HCT116 (cell line): ENCODE measurements at regions not wholly inside any gene's neighbourhood (a gene's known extent, or its start where the extent isn't known, plus 50 kb on each side); places are given as distances from the start of the nearest gene placed in this dataset.

Experiments
- ATAC-seq: fragments of 200-7000 bp; cut with Tn5 transposase; 2 replicates; pipeline ENCODE4 v1.9.1; 2020; ENCODE audit warnings: mild to moderate bottlenecking, moderate library complexity
- BruUV-seq: library from RNA; stranded (reverse); fragments of 400-500 nt; replicated peaks from 2 replicates; lab custom pipeline; 2021; lab: Mats Ljungman, UMichigan
- CTCF ChIA-PET: fragments of 300-600 bp; sonication (Branson Sonifier 250); formaldehyde crosslinking; loops from one replicate; lab custom pipeline; 2021; ENCODE audit warnings: antibody characterized with exemption; lab: Charles Lee
- POLR2A ChIA-PET: fragments of 300-600, 350-600 bp; sonication (Branson Sonifier 250); formaldehyde crosslinking; loops from one replicate; lab custom pipeline; 2021; ENCODE audit warnings: antibody characterized with exemption; lab: Charles Lee
- RAD21 ChIA-PET, 2 experiments: fragments of 300-600 bp; sonication (Branson Sonifier 250); formaldehyde crosslinking; loops; one replicate each; lab custom pipeline; 2023; ENCODE audit warnings: low total read pairs in 2 of 2; ENCODE audit not compliant: uncharacterized antibody in 2 of 2, unreplicated experiment in 2 of 2, low non-redundant PET in 1 of 2; lab: Charles Lee
- DNase-seq: peaks from one replicate; pipeline ENCODE4 v3.0.0-alpha.2; 2010; ENCODE audit warnings: low read depth, low spot score
- H2AFZ ChIP-seq: fragments of 200-600 bp; shearing (Covaris generic), sonication (generic); 2 replicates; pipeline ENCODE4 v1.6.1; 2017; ENCODE audit warnings: low read depth, mixed run types, mixed read lengths, antibody characterized with exemption, low read length; ENCODE audit not compliant: poor library complexity, severe bottlenecking
- H3K27ac ChIP-seq: 2 replicates; pipeline ENCODE4 v1.5.1; 2012; ENCODE audit warnings: low read depth, low read length
- H3K27me3 ChIP-seq: fragments of 200-600 bp; sonication (generic); 2 replicates; pipeline ENCODE4 v1.6.1; 2016; ENCODE audit warnings: mixed run types, low read length, mixed read lengths; ENCODE audit not compliant: insufficient read depth
- H3K36me3 ChIP-seq, 2 experiments: fragments of 200-500 bp in 1 of 2; fragments of 200-600 bp in 1 of 2; sonication (Bioruptor generic) in 1 of 2; sonication (generic) in 1 of 2; 2 replicates each; pipeline versions ENCODE4 v1.5.1 to v1.6.1; 2014 to 2016; ENCODE audit warnings: low read length in 2 of 2, inconsistent platforms in 1 of 2, mixed read lengths in 1 of 2, mixed run types in 1 of 2; ENCODE audit not compliant: insufficient read depth in 2 of 2, control insufficient read depth in 1 of 2
- H3K4me1 ChIP-seq, 2 experiments: fragments of 200-600 bp in 1 of 2; sonication (generic) in 1 of 2; 2 replicates each; pipeline versions ENCODE4 v1.5.1 to v1.6.1; 2012 to 2017; ENCODE audit warnings: low read length in 2 of 2, inconsistent platforms in 1 of 2, mild to moderate bottlenecking in 1 of 2, mixed read lengths in 1 of 2, mixed run types in 1 of 2, moderate library complexity in 1 of 2; ENCODE audit not compliant: insufficient read depth in 2 of 2, control insufficient read depth in 1 of 2
- H3K4me2 ChIP-seq: fragments of 200-600 bp; sonication (generic); 2 replicates; pipeline ENCODE4 v1.6.1; 2017; ENCODE audit warnings: mixed run types, low read length, mixed read lengths
- H3K4me3 ChIP-seq, 2 experiments: fragments of 200-600 bp in 1 of 2; sonication (generic) in 1 of 2; replicated peaks in 1 of 2; 2 replicates each; pipeline ENCODE4 v1.5.1; 2011 to 2016; ENCODE audit warnings: low read length in 2 of 2, control low read depth in 1 of 2, low read depth in 1 of 2, mild to moderate bottlenecking in 1 of 2, mixed read lengths in 1 of 2, mixed run types in 1 of 2
- H3K79me2 ChIP-seq: fragments of 200-600 bp; sonication (generic); 2 replicates; pipeline ENCODE4 v1.6.1; 2017; ENCODE audit warnings: mild to moderate bottlenecking, mixed run types, low read length, moderate library complexity, mixed read lengths; ENCODE audit not compliant: insufficient read depth
- H3K9ac ChIP-seq: fragments of 200-600 bp; sonication (generic); 2 replicates; pipeline ENCODE4 v1.6.1; 2016; ENCODE audit warnings: low read length, mixed read lengths
- H3K9me2 ChIP-seq: fragments of 200-600 bp; sonication (generic), shearing (Covaris generic); 2 replicates; pipeline ENCODE4 v1.6.1; 2017; ENCODE audit warnings: mixed run types, mild to moderate bottlenecking, moderate library complexity; ENCODE audit not compliant: insufficient read depth
- H3K9me3 ChIP-seq, 2 experiments: fragments of 200-500 bp in 1 of 2; fragments of 200-600 bp in 1 of 2; sonication (Bioruptor generic) in 1 of 2; sonication (generic) in 1 of 2; 2 replicates each; pipeline ENCODE4 v1.6.1; 2014 to 2017; ENCODE audit warnings: low read length in 2 of 2, mixed read lengths in 2 of 2, inconsistent platforms in 1 of 2, low read depth in 1 of 2, mild to moderate bottlenecking in 1 of 2, mixed run types in 1 of 2, moderate library complexity in 1 of 2; ENCODE audit not compliant: control insufficient read depth in 1 of 2, insufficient read depth in 1 of 2
- H4K20me1 ChIP-seq: fragments of 200-600 bp; sonication (generic), shearing (Covaris generic); 2 replicates; pipeline ENCODE4 v1.6.1; 2017; ENCODE audit warnings: mixed run types, mild to moderate bottlenecking, moderate library complexity; ENCODE audit not compliant: insufficient read depth
- CBX3 ChIP-seq: IDR thresholded peaks from 2 replicates; pipeline ENCODE4 v1.6.1; 2012; ENCODE audit warnings: low read depth
- CEBPB ChIP-seq: IDR thresholded peaks from 2 replicates; pipeline ENCODE4 v1.6.1; 2012; ENCODE audit warnings: low read depth
- EGR1 ChIP-seq: IDR thresholded peaks from 2 replicates; pipeline ENCODE4 v1.6.1; 2012; ENCODE audit warnings: low read depth
- ELF1 ChIP-seq: IDR thresholded peaks from 2 replicates; pipeline ENCODE4 v1.6.1; 2012; ENCODE audit warnings: low read depth, borderline replicate concordance
- JUND ChIP-seq: IDR thresholded peaks from 2 replicates; pipeline ENCODE4 v1.6.1; 2012
- POLR2A ChIP-seq: IDR thresholded peaks from 2 replicates; pipeline ENCODE4 v1.7.0; 2011; ENCODE audit warnings: borderline replicate concordance; ENCODE audit not compliant: insufficient read depth, insufficient read length; ENCODE audit errors: extremely low read depth
- POLR2AphosphoS5 ChIP-seq: IDR thresholded peaks from 2 replicates; pipeline ENCODE4 v1.6.1; 2011; ENCODE audit warnings: mild to moderate bottlenecking, low read depth, low read length, moderate library complexity
- RAD21 ChIP-seq: IDR thresholded peaks from 2 replicates; pipeline ENCODE4 v1.6.1; 2012; ENCODE audit warnings: low read depth, mild to moderate bottlenecking
- SIN3A ChIP-seq: IDR thresholded peaks from 2 replicates; pipeline ENCODE4 v1.6.1; 2012; ENCODE audit warnings: low read depth
- SP1 ChIP-seq: IDR thresholded peaks from 2 replicates; pipeline ENCODE4 v1.6.1; 2012; ENCODE audit warnings: low read depth
- TCF7L2 ChIP-seq: IDR thresholded peaks from 2 replicates; pipeline ENCODE4 v1.7.0; 2011; ENCODE audit warnings: borderline replicate concordance, inconsistent platforms; ENCODE audit not compliant: insufficient read depth, insufficient read length; ENCODE audit errors: extremely low read depth
- YY1 ChIP-seq: IDR thresholded peaks from 2 replicates; pipeline ENCODE4 v1.6.1; 2011; ENCODE audit warnings: low read length, low read depth, moderate library complexity, mild to moderate bottlenecking; ENCODE audit not compliant: insufficient replicate concordance; ENCODE audit errors: extremely low read depth
- ZFX ChIP-seq: fragments of 450-650 bp; IDR thresholded peaks from 2 replicates; pipeline ENCODE4 v1.6.1; 2017
- intact Hi-C: fragments of 100-400 bp; cut with micrococcal nuclease; formaldehyde crosslinking; loops from 2 replicates; pipeline ENCODE4 v1.10.0; 2022
- TF ChIP-seq, protein P1 (sequence below): IDR thresholded peaks from 2 replicates; pipeline ENCODE4 v1.6.1; 2012; ENCODE audit warnings: low read depth
- TF ChIP-seq, protein P2 (sequence below): IDR thresholded peaks from 2 replicates; pipeline ENCODE4 v1.6.1; 2012
- TF ChIP-seq, protein P3 (sequence below): IDR thresholded peaks from 2 replicates; pipeline ENCODE4 v1.6.1; 2012
- TF ChIP-seq, protein P4 (sequence below): IDR thresholded peaks from 2 replicates; pipeline ENCODE4 v1.6.1; 2011; ENCODE audit warnings: mild to moderate bottlenecking, low read length, moderate library complexity; ENCODE audit not compliant: insufficient replicate concordance; ENCODE audit errors: extremely low read depth

DNA sequence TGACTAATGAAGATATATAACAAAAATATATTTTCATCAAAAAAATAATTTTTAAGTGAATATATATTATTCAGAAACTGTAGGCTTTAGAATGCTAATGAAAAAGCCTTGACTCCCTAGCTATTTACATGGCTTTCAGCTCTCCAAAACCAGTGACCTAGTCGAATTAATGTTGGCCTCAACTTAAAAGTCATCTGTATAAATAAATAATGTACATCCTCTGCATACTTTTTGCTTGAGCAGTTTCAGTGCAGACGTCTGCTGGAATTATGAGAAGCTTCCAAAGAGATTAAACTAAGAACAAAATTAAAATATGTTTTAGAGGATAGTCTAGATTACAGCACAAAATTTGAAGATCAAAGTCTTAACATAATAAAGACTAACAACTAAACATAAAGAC is 520.4 kb upstream of the ALCAM start:
- intact Hi-C loops, result no loop called here
- Histone ChIP-seq H3K4me1 (no peaks in the 10 kb centered on the region), H3K9me2 (no peaks in the 10 kb centered on the region), H3K4me2 (no peak overlapping the region), H3K9me3 (peaks cover 0 to 5% of the 10 kb centered on the region in 2 experiments; a peak in 1 of 4 replicates), H2AFZ (no peak overlapping the region), H3K9ac (no peak overlapping the region), H3K36me3 (no peaks in the 10 kb centered on the region), H4K20me1 (no peaks in the 10 kb centered on the region), H3K4me3 (no peak overlapping the region), H3K79me2 (no peaks in the 10 kb centered on the region), H3K27ac (no peak overlapping the region), H3K27me3 (no peaks in the 10 kb centered on the region)
- POLR2A ChIA-PET, result no interaction called here
- DNase-seq (no peak), ATAC-seq (no peak)
- TF ChIP-seq SP1, result no peak
- TF ChIP-seq EGR1, result no peak
- TF ChIP-seq, protein P1, sequence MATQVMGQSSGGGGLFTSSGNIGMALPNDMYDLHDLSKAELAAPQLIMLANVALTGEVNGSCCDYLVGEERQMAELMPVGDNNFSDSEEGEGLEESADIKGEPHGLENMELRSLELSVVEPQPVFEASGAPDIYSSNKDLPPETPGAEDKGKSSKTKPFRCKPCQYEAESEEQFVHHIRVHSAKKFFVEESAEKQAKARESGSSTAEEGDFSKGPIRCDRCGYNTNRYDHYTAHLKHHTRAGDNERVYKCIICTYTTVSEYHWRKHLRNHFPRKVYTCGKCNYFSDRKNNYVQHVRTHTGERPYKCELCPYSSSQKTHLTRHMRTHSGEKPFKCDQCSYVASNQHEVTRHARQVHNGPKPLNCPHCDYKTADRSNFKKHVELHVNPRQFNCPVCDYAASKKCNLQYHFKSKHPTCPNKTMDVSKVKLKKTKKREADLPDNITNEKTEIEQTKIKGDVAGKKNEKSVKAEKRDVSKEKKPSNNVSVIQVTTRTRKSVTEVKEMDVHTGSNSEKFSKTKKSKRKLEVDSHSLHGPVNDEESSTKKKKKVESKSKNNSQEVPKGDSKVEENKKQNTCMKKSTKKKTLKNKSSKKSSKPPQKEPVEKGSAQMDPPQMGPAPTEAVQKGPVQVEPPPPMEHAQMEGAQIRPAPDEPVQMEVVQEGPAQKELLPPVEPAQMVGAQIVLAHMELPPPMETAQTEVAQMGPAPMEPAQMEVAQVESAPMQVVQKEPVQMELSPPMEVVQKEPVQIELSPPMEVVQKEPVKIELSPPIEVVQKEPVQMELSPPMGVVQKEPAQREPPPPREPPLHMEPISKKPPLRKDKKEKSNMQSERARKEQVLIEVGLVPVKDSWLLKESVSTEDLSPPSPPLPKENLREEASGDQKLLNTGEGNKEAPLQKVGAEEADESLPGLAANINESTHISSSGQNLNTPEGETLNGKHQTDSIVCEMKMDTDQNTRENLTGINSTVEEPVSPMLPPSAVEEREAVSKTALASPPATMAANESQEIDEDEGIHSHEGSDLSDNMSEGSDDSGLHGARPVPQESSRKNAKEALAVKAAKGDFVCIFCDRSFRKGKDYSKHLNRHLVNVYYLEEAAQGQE, result no peak
- TF ChIP-seq POLR2A, result no peak
- TF ChIP-seq SIN3A, result no peak
- TF ChIP-seq, protein P2, sequence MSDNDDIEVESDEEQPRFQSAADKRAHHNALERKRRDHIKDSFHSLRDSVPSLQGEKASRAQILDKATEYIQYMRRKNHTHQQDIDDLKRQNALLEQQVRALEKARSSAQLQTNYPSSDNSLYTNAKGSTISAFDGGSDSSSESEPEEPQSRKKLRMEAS, result no peak
- TF ChIP-seq TCF7L2, result no peak
- TF ChIP-seq POLR2AphosphoS5, result no peak
- TF ChIP-seq RAD21, result no peak
- TF ChIP-seq CEBPB, result no peak
- no peak for TF ChIP-seq ELF1
- no peak for TF ChIP-seq YY1
- TF ChIP-seq, protein P3, sequence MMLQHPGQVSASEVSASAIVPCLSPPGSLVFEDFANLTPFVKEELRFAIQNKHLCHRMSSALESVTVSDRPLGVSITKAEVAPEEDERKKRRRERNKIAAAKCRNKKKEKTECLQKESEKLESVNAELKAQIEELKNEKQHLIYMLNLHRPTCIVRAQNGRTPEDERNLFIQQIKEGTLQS, result no peak
- TF ChIP-seq ZFX, result no peak
- TF ChIP-seq JUND, result no peak
- TF ChIP-seq, protein P4, sequence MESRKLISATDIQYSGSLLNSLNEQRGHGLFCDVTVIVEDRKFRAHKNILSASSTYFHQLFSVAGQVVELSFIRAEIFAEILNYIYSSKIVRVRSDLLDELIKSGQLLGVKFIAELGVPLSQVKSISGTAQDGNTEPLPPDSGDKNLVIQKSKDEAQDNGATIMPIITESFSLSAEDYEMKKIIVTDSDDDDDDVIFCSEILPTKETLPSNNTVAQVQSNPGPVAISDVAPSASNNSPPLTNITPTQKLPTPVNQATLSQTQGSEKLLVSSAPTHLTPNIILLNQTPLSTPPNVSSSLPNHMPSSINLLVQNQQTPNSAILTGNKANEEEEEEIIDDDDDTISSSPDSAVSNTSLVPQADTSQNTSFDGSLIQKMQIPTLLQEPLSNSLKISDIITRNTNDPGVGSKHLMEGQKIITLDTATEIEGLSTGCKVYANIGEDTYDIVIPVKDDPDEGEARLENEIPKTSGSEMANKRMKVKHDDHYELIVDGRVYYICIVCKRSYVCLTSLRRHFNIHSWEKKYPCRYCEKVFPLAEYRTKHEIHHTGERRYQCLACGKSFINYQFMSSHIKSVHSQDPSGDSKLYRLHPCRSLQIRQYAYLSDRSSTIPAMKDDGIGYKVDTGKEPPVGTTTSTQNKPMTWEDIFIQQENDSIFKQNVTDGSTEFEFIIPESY, result no peak
- TF ChIP-seq CBX3, result no peak
- CTCF ChIA-PET, result no interaction called here
- BruUV-seq, result no TSS peak
- RAD21 ChIA-PET, result no interaction called here
